HEK293 (cell line): ENCODE measurements at regions not wholly inside any gene's neighbourhood (a gene's known extent, or its start where the extent isn't known, plus 50 kb on each side); places are given as distances from the start of the nearest gene placed in this dataset.

Source experiments
- CTCF ChIA-PET: fragments of 350-600 bp; formaldehyde crosslinking; extraction: SDS; loops from one replicate; lab custom pipeline; 2021; ENCODE audit warnings: antibody characterized with exemption; lab: Yijun Ruan, JAX
- POLR2A ChIA-PET: fragments of 300-600 bp; formaldehyde crosslinking; extraction: SDS; loops from one replicate; lab custom pipeline; 2020; ENCODE audit warnings: antibody characterized with exemption, inconsistent platforms; lab: Yijun Ruan, JAX
- H3K27ac ChIP-seq: fragments of 200-500 bp; sonication (Bioruptor generic); 2 replicates; pipeline ENCODE4 v1.5.1; 2014; ENCODE audit warnings: low read depth, low read length, control low read depth, inconsistent platforms; ENCODE audit errors: extremely low read depth
- H3K36me3 ChIP-seq, 2 experiments: fragments of 200-500 bp in 1 of 2; sonication (Bioruptor generic) in 1 of 2; 1 replicate in 1 of 2; 2 replicates in 1 of 2; pipeline ENCODE4 v1.5.1; 2014 to 2017; ENCODE audit warnings: inconsistent platforms in 2 of 2, low read length in 2 of 2; ENCODE audit not compliant: control insufficient read depth in 2 of 2, insufficient read depth in 1 of 2
- H3K4me1 ChIP-seq: fragments of 200-500 bp; sonication (Bioruptor generic); 2 replicates; pipeline ENCODE4 v1.5.1; 2014; ENCODE audit warnings: mild to moderate bottlenecking, low read length, inconsistent platforms; ENCODE audit not compliant: control insufficient read depth, insufficient read depth
- H3K4me3 ChIP-seq: 2 replicates; pipeline ENCODE4 v1.5.1; 2011; ENCODE audit warnings: low read depth, mild to moderate bottlenecking, control low read depth, low read length, moderate library complexity
- H3K9me3 ChIP-seq: fragments of 200-500 bp; sonication (Bioruptor generic); 2 replicates; pipeline ENCODE4 v1.5.1; 2014; ENCODE audit warnings: low read depth, low read length, inconsistent platforms; ENCODE audit not compliant: control insufficient read depth, insufficient read depth
- BCL11A ChIP-seq: fragments of 450-650 bp; formaldehyde crosslinking; IDR thresholded peaks from 2 replicates; pipeline ENCODE4 v1.5.1; 2016; ENCODE audit warnings: low read depth, missing biosample characterization, missing genetic modification characterization
- INSM2 ChIP-seq: fragments of 450-650 bp; formaldehyde crosslinking; IDR thresholded peaks from 2 replicates; pipeline ENCODE4 v1.5.1; 2016; ENCODE audit warnings: missing biosample characterization, missing genetic modification characterization
- KLF9 ChIP-seq: fragments of 450-650 bp; formaldehyde crosslinking; IDR thresholded peaks from 2 replicates; pipeline ENCODE4 v1.5.1; 2016; ENCODE audit warnings: missing biosample characterization, missing genetic modification characterization, low read depth
- MZF1 ChIP-seq: fragments of 450-650 bp; formaldehyde crosslinking; IDR thresholded peaks from 2 replicates; pipeline ENCODE4 v1.5.1; 2017; ENCODE audit warnings: missing biosample characterization, missing genetic modification characterization, borderline replicate concordance
- RBAK ChIP-seq: fragments of 450-650 bp; formaldehyde crosslinking; IDR thresholded peaks from 2 replicates; pipeline ENCODE4 v1.5.1; 2016; ENCODE audit warnings: missing biosample characterization, missing genetic modification characterization
- ZEB2 ChIP-seq: fragments of 450-650 bp; formaldehyde crosslinking; IDR thresholded peaks from 2 replicates; pipeline ENCODE4 v1.5.1; 2016; ENCODE audit warnings: missing biosample characterization, missing genetic modification characterization
- ZIC2 ChIP-seq: fragments of 450-650 bp; formaldehyde crosslinking; IDR thresholded peaks from 2 replicates; pipeline ENCODE4 v1.5.1; 2016; ENCODE audit warnings: missing biosample characterization, missing genetic modification characterization
- ZNF138 ChIP-seq: fragments of 450-650 bp; formaldehyde crosslinking; IDR thresholded peaks from 2 replicates; pipeline ENCODE4 v1.5.1; 2016; ENCODE audit warnings: missing biosample characterization, missing genetic modification characterization, borderline replicate concordance
- ZNF155 ChIP-seq: fragments of 450-650 bp; formaldehyde crosslinking; IDR thresholded peaks from 2 replicates; pipeline ENCODE4 v1.5.1; 2016; ENCODE audit warnings: missing biosample characterization, missing genetic modification characterization
- ZNF174 ChIP-seq: fragments of 450-650 bp; formaldehyde crosslinking; IDR thresholded peaks from 2 replicates; pipeline ENCODE4 v1.5.0; 2017; ENCODE audit warnings: missing biosample characterization, mild to moderate bottlenecking, missing genetic modification characterization
- ZNF2 ChIP-seq: fragments of 450-650 bp; formaldehyde crosslinking; IDR thresholded peaks from 2 replicates; pipeline ENCODE4 v1.5.1; 2016; ENCODE audit warnings: missing biosample characterization, missing genetic modification characterization
- ZNF211 ChIP-seq: fragments of 450-650 bp; formaldehyde crosslinking; IDR thresholded peaks from 2 replicates; pipeline ENCODE4 v1.5.1; 2016; ENCODE audit warnings: low read depth, missing biosample characterization, missing genetic modification characterization
- ZNF23 ChIP-seq: fragments of 450-650 bp; formaldehyde crosslinking; IDR thresholded peaks from 2 replicates; pipeline ENCODE4 v1.5.1; 2016; ENCODE audit warnings: missing biosample characterization, missing genetic modification characterization, borderline replicate concordance
- ZNF26 ChIP-seq: fragments of 450-650 bp; formaldehyde crosslinking; IDR thresholded peaks from 2 replicates; pipeline ENCODE4 v1.5.1; 2016; ENCODE audit warnings: missing biosample characterization, missing genetic modification characterization
- ZNF280D ChIP-seq: fragments of 450-650 bp; formaldehyde crosslinking; IDR thresholded peaks from 2 replicates; pipeline ENCODE4 v1.5.1; 2016; ENCODE audit warnings: missing biosample characterization, missing genetic modification characterization
- ZNF404 ChIP-seq: fragments of 450-650 bp; formaldehyde crosslinking; IDR thresholded peaks from 2 replicates; pipeline ENCODE4 v1.5.1; 2017; ENCODE audit warnings: missing biosample characterization, missing genetic modification characterization
- ZNF561 ChIP-seq: fragments of 450-650 bp; IDR thresholded peaks from 2 replicates; pipeline ENCODE4 v1.5.1; 2018; ENCODE audit warnings: missing biosample characterization, missing genetic modification characterization, borderline replicate concordance
- ZNF639 ChIP-seq: fragments of 450-650 bp; formaldehyde crosslinking; IDR thresholded peaks from 2 replicates; pipeline ENCODE4 v1.5.1; 2016; ENCODE audit warnings: missing biosample characterization, missing genetic modification characterization
- ZNF658 ChIP-seq: fragments of 450-650 bp; formaldehyde crosslinking; IDR thresholded peaks from 2 replicates; pipeline ENCODE4; 2016; ENCODE audit warnings: missing biosample characterization, missing genetic modification characterization
- ZNF837 ChIP-seq: fragments of 450-650 bp; formaldehyde crosslinking; IDR thresholded peaks from 2 replicates; pipeline ENCODE4 v1.5.1; 2016; ENCODE audit warnings: missing biosample characterization, missing genetic modification characterization
- ZNF843 ChIP-seq: fragments of 450-650 bp; formaldehyde crosslinking; IDR thresholded peaks from 2 replicates; pipeline ENCODE4 v1.5.1; 2016; ENCODE audit warnings: missing biosample characterization, missing genetic modification characterization

GRCh38 chr2:126527836-126528490 lies 128.0 kb upstream of the GYPC start:
- Histone ChIP-seq H3K9me3 (no peaks in the 10 kb centered on the region), H3K36me3 (no peaks in the 10 kb centered on the region), H3K27ac (no peak overlapping the region), H3K4me3 (no peak overlapping the region), H3K4me1 (no peaks in the 10 kb centered on the region)
- ChIA-PET POLR2A (no interaction called here), CTCF (interaction anchor here (0.6 to 3.2 kb wide), 26 partner anchors 9 to 646 kb away, joined by 3 to 41 read pairs (median 3); no protein-coding TSS in a partner anchor)
- TF ChIP-seq ZNF138 = no peak
- no peak for TF ChIP-seq KLF9

- ChIA-PET CTCF (interaction anchor here (1.2 kb wide), 1 partner anchor 97 kb away, joined by 3 read pairs; no protein-coding TSS in a partner anchor), POLR2A (no interaction called here)
Measured at GRCh38 chr2:126531029-126531428, 124.9 kb upstream of the GYPC start.

GRCh38 chr2:126534478-126534877 lies 121.5 kb upstream of the GYPC start:
- no peak for TF ChIP-seq ZNF280D (tag by site-specific recombination)
- Histone ChIP-seq H3K4me3 (no peak overlapping the region), H3K27ac (no peak overlapping the region), H3K4me1 (no peaks in the 10 kb centered on the region), H3K36me3 (no peaks in the 10 kb centered on the region), H3K9me3 (no peaks in the 10 kb centered on the region)
- POLR2A ChIA-PET = no interaction called here
- CTCF ChIA-PET = no interaction called here

More at GRCh38 chr2:126531029-126531428, 124.9 kb upstream of the GYPC start:
- H3K4me1 ChIP-seq = no peaks in the 10 kb centered on the region
- TF ChIP-seq ZNF174 = no peak
- no peak for TF ChIP-seq ZNF404 (tag by site-specific recombination)
- no peak for TF ChIP-seq ZNF837 (tag by site-specific recombination)
- TF ChIP-seq, all 188 proteins: peak for 0
- no peaks in the 10 kb centered on the region for H3K9me3 ChIP-seq
- no peak overlapping the region for H3K27ac ChIP-seq
- H3K36me3 ChIP-seq = no peaks in the 10 kb centered on the region
- no peak overlapping the region for H3K4me3 ChIP-seq

- Histone ChIP-seq H3K9me3 (no peaks in the 10 kb centered on the region), H3K36me3 (no peaks in the 10 kb centered on the region), H3K4me3 (no peak overlapping the region), H3K27ac (no peak overlapping the region), H3K4me1 (no peaks in the 10 kb centered on the region)
- ChIA-PET CTCF (no interaction called here), POLR2A (no interaction called here)
- no peak for TF ChIP-seq ZNF843 (tag by site-specific recombination)
- TF ChIP-seq ZNF155 (tag by site-specific recombination) = no peak
- no peak for TF ChIP-seq ZIC2 (tag by site-specific recombination)
- TF ChIP-seq ZNF211 = no peak
- no peak for TF ChIP-seq INSM2
- TF ChIP-seq BCL11A (tag by site-specific recombination) = no peak
- no peak for TF ChIP-seq ZNF639
- TF ChIP-seq ZNF2 (tag by site-specific recombination) = no peak
- no peak for TF ChIP-seq MZF1 (tag by site-specific recombination)
- no peak for TF ChIP-seq ZNF561
- TF ChIP-seq ZNF658 (tag by site-specific recombination) = no peak
- no peak for TF ChIP-seq ZNF23 (tag by site-specific recombination)
- TF ChIP-seq ZNF26 = no peak
- TF ChIP-seq ZEB2 (tag by site-specific recombination) = no peak
- TF ChIP-seq RBAK (tag by site-specific recombination) = no peak
Measured at GRCh38 chr2:126535408-126535807, 120.5 kb upstream of the GYPC start.
